Neural progenitor cell (in vitro differentiated cells): ENCODE measurements at regions not wholly inside any gene's neighbourhood (a gene's known extent, or its start where the extent isn't known, plus 50 kb on each side); places are given as distances from the start of the nearest gene placed in this dataset.

Experiments used
- DNase-seq: peaks from one replicate; pipeline ENCODE4 v3.0.0-alpha.2; 2016; ENCODE audit warnings: low spot score
- H2AFZ ChIP-seq: fragments of 200-600 bp; sonication (generic); replicated peaks from 2 replicates; pipeline ENCODE4 v1.6.1; 2016; ENCODE audit warnings: antibody characterized with exemption
- H3F3A ChIP-seq: fragments of 200-600 bp; sonication (generic); 2 replicates; pipeline ENCODE4 v1.6.1; 2016; ENCODE audit warnings: antibody characterized with exemption, low read depth
- H3K27ac ChIP-seq: fragments of 200-600 bp; sonication (generic); 2 replicates; pipeline ENCODE4 v1.5.1; 2016; ENCODE audit warnings: mild to moderate bottlenecking
- H3K27me3 ChIP-seq: fragments of 200-600 bp; sonication (generic); 2 replicates; pipeline ENCODE4 v1.6.1; 2016; ENCODE audit warnings: mild to moderate bottlenecking, moderate library complexity
- H3K36me3 ChIP-seq: fragments of 200-600 bp; sonication (generic); 2 replicates; pipeline ENCODE4 v1.5.1; 2016
- H3K4me1 ChIP-seq: fragments of 200-600 bp; sonication (generic); 2 replicates; pipeline ENCODE4 v1.6.1; 2016; ENCODE audit warnings: mixed run types
- H3K4me2 ChIP-seq: fragments of 200-600 bp; sonication (generic); 2 replicates; pipeline ENCODE4 v1.6.1; 2016
- H3K4me3 ChIP-seq: fragments of 200-600 bp; sonication (generic); 2 replicates; pipeline ENCODE4 v1.5.1; 2016
- H3K79me2 ChIP-seq: fragments of 200-600 bp; sonication (generic); 2 replicates; pipeline ENCODE4 v1.6.1; 2016; ENCODE audit warnings: low read depth
- H3K9ac ChIP-seq: fragments of 200-600 bp; sonication (generic); 2 replicates; pipeline ENCODE4 v1.6.1; 2016
- H3K9me3 ChIP-seq: fragments of 200-600 bp; sonication (generic); 2 replicates; pipeline ENCODE4 v1.5.1; 2016; ENCODE audit warnings: low read depth
- H4K20me1 ChIP-seq: fragments of 200-600 bp; sonication (generic); 2 replicates; pipeline ENCODE4 v1.6.1; 2016; ENCODE audit warnings: low read depth
- H3K27ac Mint-ChIP-seq: 3 replicates; pipeline ENCODE4 v1.8.0; 2021; ENCODE audit warnings: mixed read lengths
- H3K27me3 Mint-ChIP-seq: 2 replicates; pipeline ENCODE4 v1.8.0; 2022; ENCODE audit warnings: low read depth, mild to moderate bottlenecking, inconsistent platforms, moderate library complexity, mixed read lengths; ENCODE audit not compliant: insufficient read depth
- H3K36me3 Mint-ChIP-seq: 3 replicates; pipeline ENCODE4 v1.8.0; 2021; ENCODE audit warnings: mixed read lengths
- H3K4me1 Mint-ChIP-seq: 3 replicates; pipeline ENCODE4 v1.8.0; 2021; ENCODE audit warnings: mixed read lengths
- H3K4me3 Mint-ChIP-seq: 3 replicates; pipeline ENCODE4 v1.8.0; 2021; ENCODE audit warnings: mild to moderate bottlenecking, moderate library complexity, mixed read lengths
- H3K9me3 Mint-ChIP-seq: 3 replicates; pipeline ENCODE4 v1.8.0; 2020; ENCODE audit warnings: mixed read lengths
- EZH2 ChIP-seq: fragments of 200-600 bp; sonication (generic); IDR thresholded peaks from 2 replicates; pipeline ENCODE4 v1.6.1; 2017; ENCODE audit warnings: antibody characterized with exemption, mild to moderate bottlenecking, moderate library complexity
- EZH2phosphoT487 ChIP-seq: fragments of 200-600 bp; sonication (generic); IDR thresholded peaks from 2 replicates; pipeline ENCODE4 v1.6.1; 2017; ENCODE audit warnings: antibody characterized with exemption
- TF ChIP-seq, protein P1 (sequence below): fragments of 200-600 bp; sonication (generic); IDR thresholded peaks from 2 replicates; pipeline ENCODE4 v1.5.1; 2017; ENCODE audit warnings: antibody characterized with exemption, mild to moderate bottlenecking

DNA sequence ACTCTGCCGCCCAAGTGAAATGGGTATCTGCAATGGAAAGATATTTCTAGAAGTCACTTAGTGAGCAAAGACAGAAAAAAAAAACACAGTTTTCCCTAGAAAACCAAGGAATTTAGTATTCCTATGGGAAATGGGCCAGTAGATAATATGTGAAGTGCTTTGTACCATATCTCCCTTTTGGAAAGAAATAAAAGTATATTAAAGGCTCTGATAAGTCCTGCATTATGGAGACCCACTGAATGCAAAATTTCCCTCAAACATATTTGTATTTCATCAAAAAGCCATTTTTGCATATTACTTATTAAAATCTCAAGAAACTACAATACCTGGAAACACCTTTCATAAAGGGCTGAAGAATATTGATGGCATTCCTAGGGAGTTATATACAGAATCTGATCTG, 51.6 kb upstream of the DYNLRB2 start:
- Histone ChIP-seq H3K4me2 (no peak overlapping the region), H3K4me1 (no peaks in the 10 kb centered on the region), H3F3A (no peaks in the 10 kb centered on the region), H4K20me1 (no peaks in the 10 kb centered on the region), H3K27me3 (no peaks in the 10 kb centered on the region), H3K27ac (no peak overlapping the region), H2AFZ (no peak overlapping the region), H3K9me3 (no peaks in the 10 kb centered on the region), H3K9ac (no peak overlapping the region), H3K79me2 (no peaks in the 10 kb centered on the region), H3K36me3 (no peaks in the 10 kb centered on the region), H3K4me3 (no peak overlapping the region)
- Mint-ChIP-seq H3K4me1 (no peaks in the 10 kb centered on the region), H3K9me3 (no peaks in the 10 kb centered on the region), H3K36me3 (no peaks in the 10 kb centered on the region), H3K27me3 (no peaks in the 10 kb centered on the region), H3K4me3 (no peak overlapping the region), H3K27ac (no peak overlapping the region)
- DNase-seq: no peak
- TF ChIP-seq EZH2phosphoT487 (no peak), EZH2 (no peak)
- TF ChIP-seq, protein P1, sequence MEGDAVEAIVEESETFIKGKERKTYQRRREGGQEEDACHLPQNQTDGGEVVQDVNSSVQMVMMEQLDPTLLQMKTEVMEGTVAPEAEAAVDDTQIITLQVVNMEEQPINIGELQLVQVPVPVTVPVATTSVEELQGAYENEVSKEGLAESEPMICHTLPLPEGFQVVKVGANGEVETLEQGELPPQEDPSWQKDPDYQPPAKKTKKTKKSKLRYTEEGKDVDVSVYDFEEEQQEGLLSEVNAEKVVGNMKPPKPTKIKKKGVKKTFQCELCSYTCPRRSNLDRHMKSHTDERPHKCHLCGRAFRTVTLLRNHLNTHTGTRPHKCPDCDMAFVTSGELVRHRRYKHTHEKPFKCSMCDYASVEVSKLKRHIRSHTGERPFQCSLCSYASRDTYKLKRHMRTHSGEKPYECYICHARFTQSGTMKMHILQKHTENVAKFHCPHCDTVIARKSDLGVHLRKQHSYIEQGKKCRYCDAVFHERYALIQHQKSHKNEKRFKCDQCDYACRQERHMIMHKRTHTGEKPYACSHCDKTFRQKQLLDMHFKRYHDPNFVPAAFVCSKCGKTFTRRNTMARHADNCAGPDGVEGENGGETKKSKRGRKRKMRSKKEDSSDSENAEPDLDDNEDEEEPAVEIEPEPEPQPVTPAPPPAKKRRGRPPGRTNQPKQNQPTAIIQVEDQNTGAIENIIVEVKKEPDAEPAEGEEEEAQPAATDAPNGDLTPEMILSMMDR: no peak

DNA sequence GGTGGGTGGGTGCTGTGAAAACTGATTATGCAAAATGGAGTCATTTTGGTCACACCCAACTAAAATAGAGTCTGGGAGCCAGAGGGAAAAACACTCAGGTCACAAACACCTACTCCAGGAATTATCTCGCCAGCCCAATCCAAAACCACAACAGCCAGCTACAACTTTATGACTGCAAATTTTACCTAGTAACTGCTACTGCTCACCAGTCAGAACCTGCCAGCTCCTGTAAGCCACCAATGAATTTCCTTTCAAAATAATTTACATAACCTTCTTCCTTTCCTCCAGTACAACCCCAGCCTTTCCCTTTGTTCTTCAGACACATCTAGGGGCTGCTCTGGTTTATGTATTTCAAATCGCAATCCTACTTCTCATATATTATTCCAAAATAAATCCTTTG, 52.6 kb upstream of the DYNLRB2 start:
- Histone ChIP-seq H3K27ac (no peak overlapping the region), H3F3A (no peaks in the 10 kb centered on the region)
- no peak overlapping the region for H3K4me3 Mint-ChIP-seq

DNA sequence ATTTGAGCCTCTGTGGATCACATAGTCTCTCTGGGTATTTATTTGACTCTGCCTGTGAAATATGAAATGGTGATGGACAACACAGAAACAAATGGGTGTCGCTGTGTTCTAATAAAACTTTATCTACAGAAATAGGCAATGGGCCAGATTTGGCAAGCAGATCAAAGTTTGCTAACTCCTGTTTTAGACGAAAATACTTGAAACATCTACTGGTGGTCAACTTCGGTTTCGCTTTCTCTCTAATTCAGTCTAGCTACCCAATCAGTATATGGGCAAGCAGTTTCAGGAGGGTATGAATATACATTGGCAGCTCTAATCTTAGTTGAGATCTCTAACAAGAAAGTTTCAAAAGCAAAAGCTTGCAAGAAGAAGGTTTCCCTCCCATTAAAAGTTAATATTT, 60.1 kb upstream of the DYNLRB2 start:
- Histone ChIP-seq H3K27ac (no peak overlapping the region), H3K9ac (no peak overlapping the region), H3K36me3 (no peaks in the 10 kb centered on the region), H4K20me1 (no peaks in the 10 kb centered on the region), H3K4me2 (no peak overlapping the region), H3F3A (no peaks in the 10 kb centered on the region), H3K79me2 (no peaks in the 10 kb centered on the region), H3K27me3 (no peaks in the 10 kb centered on the region), H3K9me3 (no peaks in the 10 kb centered on the region), H3K4me1 (no peaks in the 10 kb centered on the region), H3K4me3 (no peak overlapping the region), H2AFZ (no peak overlapping the region)
- no peaks in the 10 kb centered on the region for H3K4me1 Mint-ChIP-seq
- no peak for DNase-seq
- peaks cover 7% of the 10 kb centered on the region for H3K27me3 Mint-ChIP-seq
- H3K36me3 Mint-ChIP-seq: no peaks in the 10 kb centered on the region
- no peak overlapping the region for H3K27ac Mint-ChIP-seq
- no peaks in the 10 kb centered on the region for H3K9me3 Mint-ChIP-seq
- TF ChIP-seq EZH2phosphoT487: no peak
- H3K4me3 Mint-ChIP-seq: no peak overlapping the region

More for the DNA sequence above, 52.6 kb upstream of the DYNLRB2 start:
- TF ChIP-seq EZH2phosphoT487 (no peak), EZH2 (no peak)
- TF ChIP-seq, protein P1: no peak
- Histone ChIP-seq H3K4me1 (no peaks in the 10 kb centered on the region), H3K79me2 (no peaks in the 10 kb centered on the region), H3K9me3 (no peaks in the 10 kb centered on the region), H3K4me2 (no peak overlapping the region), H3K27me3 (no peaks in the 10 kb centered on the region), H4K20me1 (no peaks in the 10 kb centered on the region), H2AFZ (no peak overlapping the region), H3K4me3 (no peak overlapping the region), H3K36me3 (no peaks in the 10 kb centered on the region), H3K9ac (no peak overlapping the region)
- peaks cover 2% of the 10 kb centered on the region for H3K27me3 Mint-ChIP-seq
- H3K4me1 Mint-ChIP-seq: no peaks in the 10 kb centered on the region
- no peak overlapping the region for H3K27ac Mint-ChIP-seq
- no peaks in the 10 kb centered on the region for H3K36me3 Mint-ChIP-seq
- no peaks in the 10 kb centered on the region for H3K9me3 Mint-ChIP-seq
- no peak for DNase-seq

DNA sequence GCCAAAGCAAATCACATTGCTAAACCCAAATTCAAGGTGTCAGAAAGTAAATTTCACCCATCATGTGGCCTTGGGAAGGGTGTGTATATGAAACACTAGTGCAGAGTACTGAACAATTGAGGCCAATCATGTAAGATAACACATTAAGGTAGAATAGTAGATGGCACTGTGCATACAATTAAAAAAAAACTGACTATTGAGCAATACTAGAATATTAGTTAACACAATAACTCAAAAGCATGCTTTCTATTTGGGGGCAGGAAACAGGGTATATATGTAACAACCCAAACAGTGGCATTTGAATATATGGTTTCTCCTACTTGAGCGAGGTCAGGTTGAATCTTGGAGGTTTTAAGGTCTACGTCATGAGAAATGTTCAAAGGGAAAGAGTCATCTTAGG, 63.0 kb upstream of the DYNLRB2 start:
- Histone ChIP-seq H3K4me1 (no peaks in the 10 kb centered on the region), H3F3A (no peaks in the 10 kb centered on the region), H3K27me3 (no peaks in the 10 kb centered on the region), H3K9ac (no peak overlapping the region), H3K27ac (no peak overlapping the region), H2AFZ (no peak overlapping the region), H4K20me1 (no peaks in the 10 kb centered on the region), H3K4me2 (no peak overlapping the region), H3K4me3 (no peak overlapping the region), H3K79me2 (no peaks in the 10 kb centered on the region), H3K9me3 (no peaks in the 10 kb centered on the region), H3K36me3 (no peaks in the 10 kb centered on the region)
- Mint-ChIP-seq H3K27ac (no peak overlapping the region), H3K27me3 (peaks cover 7% of the 10 kb centered on the region), H3K4me3 (no peak overlapping the region), H3K4me1 (no peaks in the 10 kb centered on the region), H3K9me3 (no peaks in the 10 kb centered on the region), H3K36me3 (no peaks in the 10 kb centered on the region)
- DNase-seq: no peak
- no peak for TF ChIP-seq EZH2
- TF ChIP-seq, protein P1: no peak
- TF ChIP-seq EZH2phosphoT487: no peak
